ENCODE measurements at regions not wholly inside any gene's neighbourhood (a gene's known extent, or its start where the extent isn't known, plus 50 kb on each side); places are given as distances from the start of the nearest gene placed in this dataset.

DNA sequence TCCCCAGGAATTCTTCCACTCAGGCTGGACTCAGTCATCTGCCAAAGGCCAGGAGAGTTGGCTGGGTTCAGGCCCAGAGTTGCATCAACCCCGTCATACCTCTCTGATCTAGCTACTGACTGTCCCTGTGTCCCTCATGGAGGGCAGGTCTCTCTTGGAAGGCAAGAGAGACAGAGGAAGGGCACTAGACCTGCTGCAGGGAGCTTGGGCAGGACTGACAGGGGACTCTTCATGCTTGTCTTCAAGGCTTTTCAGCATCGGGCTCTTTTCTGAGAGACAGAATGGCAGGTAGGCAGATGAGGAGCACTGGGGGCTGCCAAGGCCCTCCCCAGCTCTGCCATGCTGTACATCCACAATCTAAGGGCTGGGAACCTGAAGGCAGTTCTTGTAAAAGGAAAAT lies 140.1 kb upstream of the MRPS22 start:
- ChIA-PET CTCF (no interaction called here), POLR2A (ENCODE audit: unreplicated experiment) (no interaction called here)
- Histone ChIP-seq H3K4me2 (no peak overlapping the region), H3K4me3 (no peak overlapping the region), H2AFZ (no peak overlapping the region), H3K27me3 (ENCODE audit: insufficient read depth, low read depth) (no peaks in the 10 kb centered on the region), H3F3A (ENCODE audit: insufficient read depth, low read depth) (no peaks in the 10 kb centered on the region), H3K79me2 (ENCODE audit: low read depth) (no peaks in the 10 kb centered on the region), H3K9me2 (ENCODE audit: insufficient read depth) (no peaks in the 10 kb centered on the region; the same call in 1 of the 2 replicates), H3K36me3 (ENCODE audit: low read depth) (no peaks in the 10 kb centered on the region), H3K27ac (no peak overlapping the region), H3K9me3 (ENCODE audit: insufficient read depth, low read depth) (no peaks in the 10 kb centered on the region), H3K4me1 (replicated peaks; ENCODE audit: insufficient read depth) (no peaks in the 10 kb centered on the region), H4K20me1 (ENCODE audit: insufficient read depth) (no peaks in the 10 kb centered on the region)
- DNase-seq: no peak
- intact Hi-C loops (cut with micrococcal nuclease; ENCODE audit: unreplicated experiment): loop anchor here (2.0 to 5.0 kb wide), 2 partner anchors 91 to 505 kb away; no protein-coding TSS in a partner anchor
- no TSS peak for BruUV-seq (replicated peaks)
- TF ChIP-seq, protein P1, sequence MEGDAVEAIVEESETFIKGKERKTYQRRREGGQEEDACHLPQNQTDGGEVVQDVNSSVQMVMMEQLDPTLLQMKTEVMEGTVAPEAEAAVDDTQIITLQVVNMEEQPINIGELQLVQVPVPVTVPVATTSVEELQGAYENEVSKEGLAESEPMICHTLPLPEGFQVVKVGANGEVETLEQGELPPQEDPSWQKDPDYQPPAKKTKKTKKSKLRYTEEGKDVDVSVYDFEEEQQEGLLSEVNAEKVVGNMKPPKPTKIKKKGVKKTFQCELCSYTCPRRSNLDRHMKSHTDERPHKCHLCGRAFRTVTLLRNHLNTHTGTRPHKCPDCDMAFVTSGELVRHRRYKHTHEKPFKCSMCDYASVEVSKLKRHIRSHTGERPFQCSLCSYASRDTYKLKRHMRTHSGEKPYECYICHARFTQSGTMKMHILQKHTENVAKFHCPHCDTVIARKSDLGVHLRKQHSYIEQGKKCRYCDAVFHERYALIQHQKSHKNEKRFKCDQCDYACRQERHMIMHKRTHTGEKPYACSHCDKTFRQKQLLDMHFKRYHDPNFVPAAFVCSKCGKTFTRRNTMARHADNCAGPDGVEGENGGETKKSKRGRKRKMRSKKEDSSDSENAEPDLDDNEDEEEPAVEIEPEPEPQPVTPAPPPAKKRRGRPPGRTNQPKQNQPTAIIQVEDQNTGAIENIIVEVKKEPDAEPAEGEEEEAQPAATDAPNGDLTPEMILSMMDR (conservative IDR thresholded peaks at IDR 0.05): no peak
- TF ChIP-seq EZH2 (IDR thresholded peaks at IDR 0.05; ENCODE audit: low read depth): no peak

DNA sequence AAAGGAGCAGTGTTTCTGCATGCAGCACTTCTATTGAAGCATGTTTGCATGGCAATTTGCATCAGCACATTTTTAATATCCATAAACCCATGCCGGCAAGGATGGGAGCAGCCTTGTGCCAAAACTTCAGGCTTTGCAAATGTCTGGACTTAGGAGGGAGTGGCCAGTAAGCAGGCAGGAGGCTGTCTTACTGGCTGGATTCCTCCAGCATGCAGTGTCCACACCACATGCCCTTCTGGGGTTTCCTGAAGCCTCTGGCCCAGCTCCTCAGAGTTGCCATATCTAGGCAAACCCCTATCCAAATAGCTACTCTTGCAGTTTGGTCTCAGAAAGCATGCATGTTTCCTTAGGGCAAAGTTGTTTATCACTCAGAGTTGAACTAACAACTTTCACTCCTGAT lies 139.1 kb upstream of the MRPS22 start:
- no peak overlapping the region for H3K4me3 ChIP-seq
- no TSS peak for BruUV-seq (replicated peaks)
- no peak overlapping the region for H3K4me2 ChIP-seq
- DNase-seq: no peak
- H3K27me3 ChIP-seq (ENCODE audit: insufficient read depth, low read depth): no peaks in the 10 kb centered on the region
- TF ChIP-seq, protein P1 (conservative IDR thresholded peaks at IDR 0.05): no peak
- no peak for TF ChIP-seq EZH2 (IDR thresholded peaks at IDR 0.05; ENCODE audit: low read depth)
- no peaks in the 10 kb centered on the region for H3K79me2 ChIP-seq (ENCODE audit: low read depth)
- ChIA-PET CTCF (no interaction called here), POLR2A (ENCODE audit: unreplicated experiment) (no interaction called here)
- H3K4me1 ChIP-seq (replicated peaks; ENCODE audit: insufficient read depth): no peaks in the 10 kb centered on the region
- no peak overlapping the region for H3K27ac ChIP-seq
- no peaks in the 10 kb centered on the region for H3K9me3 ChIP-seq (ENCODE audit: insufficient read depth, low read depth)
- H3F3A ChIP-seq (ENCODE audit: insufficient read depth, low read depth): no peaks in the 10 kb centered on the region
- no peaks in the 10 kb centered on the region; the same call in 1 of the 2 replicates for H3K9me2 ChIP-seq (ENCODE audit: insufficient read depth)
- no peaks in the 10 kb centered on the region for H4K20me1 ChIP-seq (ENCODE audit: insufficient read depth)
- no peak overlapping the region for H2AFZ ChIP-seq
- intact Hi-C loops (cut with micrococcal nuclease; ENCODE audit: unreplicated experiment): loop anchor here (5.0 kb wide), 1 partner anchor 92 kb away; no protein-coding TSS in a partner anchor
- H3K36me3 ChIP-seq (ENCODE audit: low read depth): no peaks in the 10 kb centered on the region

DNA sequence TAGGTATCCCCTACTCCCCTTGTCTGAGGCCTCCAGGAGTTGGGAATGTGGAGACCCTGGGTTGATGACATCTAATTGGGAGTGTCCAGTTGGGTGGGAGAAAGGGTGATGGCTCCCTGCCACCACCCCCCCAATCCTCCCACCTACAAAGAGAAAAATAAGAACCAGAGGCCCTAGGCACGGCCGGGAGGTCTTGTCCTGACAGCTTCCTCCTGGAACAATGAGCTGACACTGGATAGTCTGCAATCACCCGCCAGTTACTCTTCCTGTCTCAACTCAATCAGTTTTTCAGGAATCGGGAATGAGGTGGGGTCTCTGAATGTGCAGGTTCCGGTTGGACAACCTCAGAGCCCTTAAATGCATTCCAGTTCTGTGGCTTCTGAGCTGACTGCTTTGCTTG lies 129.9 kb upstream of the MRPS22 start:
- no TSS peak for BruUV-seq (replicated peaks)
- Histone ChIP-seq H4K20me1 (ENCODE audit: insufficient read depth) (no peaks in the 10 kb centered on the region), H3K4me2 (no peak overlapping the region), H3K79me2 (ENCODE audit: low read depth) (no peaks in the 10 kb centered on the region), H3K9me3 (ENCODE audit: insufficient read depth, low read depth) (no peaks in the 10 kb centered on the region), H3K4me3 (no peak overlapping the region), H3K27ac (no peak overlapping the region), H3K9me2 (ENCODE audit: insufficient read depth) (no peaks in the 10 kb centered on the region), H3F3A (ENCODE audit: insufficient read depth, low read depth) (no peaks in the 10 kb centered on the region), H2AFZ (no peak overlapping the region), H3K27me3 (ENCODE audit: insufficient read depth, low read depth) (peaks cover 3% of the 10 kb centered on the region; the same call in 1 of the 2 replicates), H3K4me1 (replicated peaks; ENCODE audit: insufficient read depth) (no peaks in the 10 kb centered on the region), H3K36me3 (ENCODE audit: low read depth) (no peaks in the 10 kb centered on the region)
- no peak for DNase-seq
- POLR2A ChIA-PET (ENCODE audit: unreplicated experiment): no interaction called here
- no peak for TF ChIP-seq EZH2 (IDR thresholded peaks at IDR 0.05; ENCODE audit: low read depth)
- TF ChIP-seq, protein P1 (conservative IDR thresholded peaks at IDR 0.05): no peak
- CTCF ChIA-PET: no interaction called here
- intact Hi-C loops (cut with micrococcal nuclease; ENCODE audit: unreplicated experiment): no loop called here

All from PC-9 (cell line).